B cell (primary cell): ENCODE measurements at regions not wholly inside any gene's neighbourhood (a gene's known extent, or its start where the extent isn't known, plus 50 kb on each side); places are given as distances from the start of the nearest gene placed in this dataset.

Experiments
- CTCF ChIP-seq: fragments of 200-600 bp; IDR thresholded peaks from one replicate; pipeline ENCODE4 v1.8.0; 2022; ENCODE audit warnings: antibody characterized with exemption, mild to moderate bottlenecking
- EZH2 ChIP-seq: IDR thresholded peaks from 2 replicates; pipeline ENCODE4 v1.6.1; 2012; ENCODE audit warnings: borderline replicate concordance, low read depth, mild to moderate bottlenecking, moderate library complexity, low read length; ENCODE audit not compliant: insufficient read depth, poor library complexity, severe bottlenecking

GRCh38 chr12:113573148-113573547, 101.5 kb upstream of the LHX5 start:
- TF ChIP-seq CTCF (no peak), EZH2 (no peak)
